OCI-LY3 (cell line): ENCODE measurements at regions not wholly inside any gene's neighbourhood (a gene's known extent, or its start where the extent isn't known, plus 50 kb on each side); places are given as distances from the start of the nearest gene placed in this dataset.

ENCODE experiments used
- H2AFZ ChIP-seq: fragments of 200-600, 300-600 bp; shearing (Covaris generic); 2 replicates; pipeline ENCODE4 v1.6.0; 2014; ENCODE audit warnings: antibody characterized with exemption, low read depth, low read length
- H3K27ac ChIP-seq: fragments of 200-600, 300-600 bp; sonication (generic); 2 replicates; pipeline ENCODE4 v1.5.1; 2014; ENCODE audit warnings: mild to moderate bottlenecking, low read length, moderate library complexity, mixed read lengths
- H3K27me3 ChIP-seq: fragments of 200-600, 300-600 bp; sonication (generic); 2 replicates; pipeline ENCODE4 v1.6.1; 2014; ENCODE audit warnings: low read depth, low read length, mixed read lengths
- H3K36me3 ChIP-seq: fragments of 200-600, 300-600 bp; sonication (generic); replicated peaks from 2 replicates; pipeline ENCODE3; 2014; ENCODE audit warnings: low read depth, low read length, mixed read lengths
- H3K4me1 ChIP-seq: fragments of 300-600, 200-600 bp; sonication (generic); 2 replicates; pipeline ENCODE4 v1.6.1; 2014; ENCODE audit warnings: low read length, mixed read lengths
- H3K4me2 ChIP-seq: fragments of 200-600, 300-600 bp; sonication (generic); 2 replicates; pipeline ENCODE4 v1.6.1; 2014; ENCODE audit warnings: low read length, mixed read lengths
- H3K4me3 ChIP-seq: fragments of 300-600, 200-600 bp; sonication (generic); 2 replicates; pipeline ENCODE4 v1.5.1; 2014; ENCODE audit warnings: antibody characterized with exemption, mild to moderate bottlenecking, low read length, moderate library complexity
- H3K79me2 ChIP-seq: fragments of 300-600, 200-600 bp; shearing (Covaris generic); 2 replicates; pipeline ENCODE4 v1.6.1; 2014; ENCODE audit warnings: mild to moderate bottlenecking, low read length, mixed read lengths
- H3K9ac ChIP-seq: fragments of 300-600, 200-600 bp; shearing (Covaris generic); 2 replicates; pipeline ENCODE4 v1.6.0; 2014; ENCODE audit warnings: mild to moderate bottlenecking, low read length, moderate library complexity
- H3K9me3 ChIP-seq: fragments of 200-600, 300-600 bp; shearing (Covaris generic); 2 replicates; pipeline ENCODE4 v1.6.1; 2014; ENCODE audit warnings: low read length, mixed read lengths; ENCODE audit not compliant: insufficient read depth
- H4K20me1 ChIP-seq: fragments of 200-600, 300-600 bp; sonication (generic); 2 replicates; pipeline ENCODE4 v1.6.1; 2016; ENCODE audit warnings: low read length, mixed read lengths; ENCODE audit not compliant: insufficient read depth
- EZH2phosphoT487 ChIP-seq: fragments of 200-600 bp; shearing (Covaris generic); IDR thresholded peaks from 2 replicates; pipeline ENCODE4 v1.6.1; 2018; ENCODE audit warnings: antibody characterized with exemption, mixed run types, low read depth
- TF ChIP-seq, protein P1 (sequence below): fragments of 200-600, 300-600 bp; sonication (generic); IDR thresholded peaks from 2 replicates; pipeline ENCODE4 v1.5.1; 2014; ENCODE audit warnings: antibody characterized with exemption, low read length, low read depth

DNA sequence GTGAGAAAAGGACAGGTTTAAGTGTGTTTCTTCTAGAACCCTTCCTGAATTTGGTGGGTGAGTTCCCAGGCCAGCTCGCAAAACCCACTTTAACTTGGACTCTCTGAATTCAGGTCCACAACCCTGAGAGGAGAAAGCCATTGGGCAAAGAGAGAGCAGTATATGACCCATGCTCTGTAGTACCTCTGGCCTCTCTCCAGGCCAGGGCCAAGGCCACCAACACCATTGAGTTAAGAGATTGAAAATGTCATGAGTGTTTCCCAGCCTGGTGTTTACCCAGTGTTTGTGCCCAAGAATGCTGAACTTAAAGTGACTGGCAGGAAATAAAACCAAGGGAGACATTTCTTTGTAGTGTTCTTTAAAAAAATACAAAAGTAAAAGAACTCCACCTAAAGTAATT, 410.4 kb upstream of the CDH5 start:
- TF ChIP-seq, protein P1, sequence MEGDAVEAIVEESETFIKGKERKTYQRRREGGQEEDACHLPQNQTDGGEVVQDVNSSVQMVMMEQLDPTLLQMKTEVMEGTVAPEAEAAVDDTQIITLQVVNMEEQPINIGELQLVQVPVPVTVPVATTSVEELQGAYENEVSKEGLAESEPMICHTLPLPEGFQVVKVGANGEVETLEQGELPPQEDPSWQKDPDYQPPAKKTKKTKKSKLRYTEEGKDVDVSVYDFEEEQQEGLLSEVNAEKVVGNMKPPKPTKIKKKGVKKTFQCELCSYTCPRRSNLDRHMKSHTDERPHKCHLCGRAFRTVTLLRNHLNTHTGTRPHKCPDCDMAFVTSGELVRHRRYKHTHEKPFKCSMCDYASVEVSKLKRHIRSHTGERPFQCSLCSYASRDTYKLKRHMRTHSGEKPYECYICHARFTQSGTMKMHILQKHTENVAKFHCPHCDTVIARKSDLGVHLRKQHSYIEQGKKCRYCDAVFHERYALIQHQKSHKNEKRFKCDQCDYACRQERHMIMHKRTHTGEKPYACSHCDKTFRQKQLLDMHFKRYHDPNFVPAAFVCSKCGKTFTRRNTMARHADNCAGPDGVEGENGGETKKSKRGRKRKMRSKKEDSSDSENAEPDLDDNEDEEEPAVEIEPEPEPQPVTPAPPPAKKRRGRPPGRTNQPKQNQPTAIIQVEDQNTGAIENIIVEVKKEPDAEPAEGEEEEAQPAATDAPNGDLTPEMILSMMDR = no peak
- TF ChIP-seq EZH2phosphoT487 = no peak
- no peak overlapping the region for H2AFZ ChIP-seq
- H3K79me2 ChIP-seq = no peaks in the 10 kb centered on the region

DNA sequence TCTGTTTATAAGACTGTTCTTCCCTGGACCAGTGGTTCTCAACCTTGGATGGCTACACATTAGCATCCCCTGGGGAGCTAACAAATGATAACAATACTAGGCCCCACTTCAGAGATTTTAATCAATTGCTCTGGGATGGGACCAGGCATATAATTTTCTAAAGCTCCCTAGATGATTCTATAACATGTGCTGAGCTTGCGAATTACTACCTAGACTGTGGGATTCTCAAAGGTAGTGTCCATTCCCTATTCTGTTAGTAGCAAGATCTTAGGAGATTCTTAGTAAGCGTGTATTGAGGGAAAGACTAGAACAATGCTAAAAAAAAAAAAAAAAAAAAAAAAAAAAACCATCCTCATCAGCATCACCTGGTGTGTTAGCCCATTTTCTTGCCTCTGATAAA, 412.0 kb upstream of the CDH5 start:
- Histone ChIP-seq H3K79me2 (no peaks in the 10 kb centered on the region), H3K4me1 (no peaks in the 10 kb centered on the region), H2AFZ (no peak overlapping the region), H3K4me2 (no peak overlapping the region), H3K9me3 (no peaks in the 10 kb centered on the region), H4K20me1 (no peaks in the 10 kb centered on the region), H3K36me3 (no peaks in the 10 kb centered on the region), H3K27ac (no peak overlapping the region), H3K27me3 (no peaks in the 10 kb centered on the region), H3K9ac (no peak overlapping the region), H3K4me3 (no peak overlapping the region)
- TF ChIP-seq, protein P1 = no peak
- TF ChIP-seq EZH2phosphoT487 = no peak

More for the DNA sequence above, 410.4 kb upstream of the CDH5 start:
- Histone ChIP-seq H3K4me2 (no peak overlapping the region), H3K36me3 (no peaks in the 10 kb centered on the region), H4K20me1 (no peaks in the 10 kb centered on the region), H3K9me3 (no peaks in the 10 kb centered on the region), H3K9ac (no peak overlapping the region), H3K27me3 (no peaks in the 10 kb centered on the region), H3K27ac (no peak overlapping the region), H3K4me1 (no peaks in the 10 kb centered on the region), H3K4me3 (no peak overlapping the region)

DNA sequence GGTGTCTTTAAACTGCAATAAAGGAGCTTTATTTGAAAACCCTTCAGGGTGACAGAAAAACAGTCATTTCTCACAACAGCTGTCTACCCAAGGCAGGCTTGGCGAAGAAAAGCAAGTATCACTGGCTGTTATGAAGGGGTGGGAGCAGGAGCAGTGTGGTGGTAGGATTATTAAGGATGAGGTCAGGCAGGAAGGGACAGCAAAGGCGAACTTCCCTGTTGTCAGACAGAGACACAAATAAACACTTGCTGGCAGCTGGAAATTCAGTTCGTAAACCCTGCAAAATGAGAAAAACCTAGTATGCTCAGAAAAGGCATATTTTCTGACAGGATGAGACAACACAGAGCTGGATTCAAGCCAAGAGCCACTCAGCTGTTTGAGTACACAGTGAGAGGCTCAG, 416.3 kb upstream of the CDH5 start:
- Histone ChIP-seq H3K4me1 (no peaks in the 10 kb centered on the region), H3K36me3 (no peaks in the 10 kb centered on the region), H3K27me3 (no peaks in the 10 kb centered on the region), H3K4me2 (no peak overlapping the region), H3K27ac (no peak overlapping the region), H2AFZ (no peak overlapping the region), H3K4me3 (no peak overlapping the region), H3K9ac (no peak overlapping the region), H3K9me3 (no peaks in the 10 kb centered on the region), H4K20me1 (no peaks in the 10 kb centered on the region), H3K79me2 (no peaks in the 10 kb centered on the region)
- no peak for TF ChIP-seq EZH2phosphoT487
- TF ChIP-seq, protein P1 = no peak

DNA sequence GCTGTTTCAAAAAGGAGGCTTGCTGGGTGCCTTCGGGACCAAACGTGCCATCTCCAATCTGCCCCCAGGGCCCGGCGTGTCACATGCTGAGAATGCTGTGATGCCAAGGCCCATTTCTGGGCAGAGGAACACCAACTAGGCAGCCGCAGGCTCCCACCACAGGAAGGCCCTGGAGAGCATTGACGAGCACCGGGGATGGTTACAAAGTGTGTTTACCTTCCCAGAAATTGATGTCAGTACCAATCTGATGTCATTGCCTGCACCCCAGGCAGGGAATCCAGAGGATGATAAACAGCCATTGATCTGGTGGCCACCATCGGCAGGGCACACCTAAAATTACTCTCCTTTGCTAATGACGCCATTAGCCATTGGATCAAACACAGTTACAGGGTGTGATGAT, 418.1 kb upstream of the CDH5 start:
- Histone ChIP-seq H3K27ac (no peak overlapping the region), H2AFZ (no peak overlapping the region), H3K27me3 (no peaks in the 10 kb centered on the region), H3K4me2 (no peak overlapping the region), H3K79me2 (no peaks in the 10 kb centered on the region), H3K36me3 (no peaks in the 10 kb centered on the region), H3K4me3 (no peak overlapping the region), H4K20me1 (no peaks in the 10 kb centered on the region), H3K9me3 (no peaks in the 10 kb centered on the region), H3K4me1 (no peaks in the 10 kb centered on the region), H3K9ac (no peak overlapping the region)
- no peak for TF ChIP-seq EZH2phosphoT487
- TF ChIP-seq, protein P1 = no peak
